ENCODE measurements at regions not wholly inside any gene's neighbourhood (a gene's known extent, or its start where the extent isn't known, plus 50 kb on each side); places are given as distances from the start of the nearest gene placed in this dataset.

GRCh38 chr6:147441751-147442150 lies 66.7 kb upstream of the SAMD5 start:
- TF ChIP-seq CTCF (IDR thresholded peaks at IDR 0.05) (no peak), EZH2phosphoT487 (IDR thresholded peaks at IDR 0.05) (no peak), EZH2 (IDR thresholded peaks at IDR 0.05) (no peak)

Measured in neural progenitor cell (in vitro differentiated cells).